ENCODE measurements at regions not wholly inside any gene's neighbourhood (a gene's known extent, or its start where the extent isn't known, plus 50 kb on each side); places are given as distances from the start of the nearest gene placed in this dataset.

DNA sequence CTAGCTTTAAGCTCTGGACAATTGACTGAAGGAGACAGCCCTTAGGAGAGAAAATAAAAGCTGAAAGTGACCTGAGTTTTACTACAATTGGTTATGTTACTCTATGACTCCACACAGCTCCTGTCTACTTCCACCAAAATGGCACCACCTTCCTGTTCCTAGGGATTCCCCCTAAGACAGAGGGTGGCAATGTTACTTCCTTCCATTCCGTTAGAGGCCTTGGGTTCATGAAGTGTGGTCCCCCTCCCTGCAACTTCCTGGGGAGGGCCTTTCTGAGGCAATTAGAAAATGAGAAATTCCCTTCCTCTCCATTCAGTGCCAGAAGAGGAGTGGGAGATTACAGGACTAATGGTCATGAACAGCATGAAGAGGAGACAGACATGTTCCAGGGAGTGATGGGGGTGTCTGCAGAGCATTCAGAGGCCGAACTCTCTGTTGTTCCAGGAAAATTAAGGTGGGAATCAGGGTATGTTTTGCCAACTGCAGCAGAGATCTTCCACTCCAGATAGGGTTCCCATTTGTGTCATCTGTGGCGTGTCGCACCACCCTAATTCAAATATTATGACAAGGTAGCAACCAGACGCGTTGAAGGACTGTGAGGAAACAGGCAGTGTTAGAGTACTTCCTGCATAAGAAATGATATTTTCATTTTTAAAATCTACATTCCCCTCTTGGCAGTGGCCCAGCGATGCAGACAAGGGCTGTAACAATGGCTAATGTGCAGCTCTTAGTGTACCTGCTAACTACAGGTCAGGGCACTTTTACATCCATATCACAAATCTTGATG lies 53.1 kb upstream of the TRIM67 start:
- Histone ChIP-seq H3K27me3 (ENCODE audit: control insufficient read depth, insufficient read depth, low read length) (peaks cover 3% of the 10 kb centered on the region), H3K9me3 (ENCODE audit: control insufficient read depth, low read depth, low read length) (no peaks in the 10 kb centered on the region), H3K36me3 (ENCODE audit: control insufficient read depth, insufficient read depth, low read length) (no peaks in the 10 kb centered on the region), H3K4me3 (ENCODE audit: low read length) (no peak overlapping the region), H3K4me1 (ENCODE audit: control insufficient read depth, insufficient read depth, low read length) (no peaks in the 10 kb centered on the region), H3K27ac (ENCODE audit: low read length) (no peak overlapping the region)
- WGBS (ENCODE audit: insufficient coverage, low lambda C conversion rate), result 90% methylated on average over 2 of the region's 7 CpGs
- no peak for DNase-seq

DNA sequence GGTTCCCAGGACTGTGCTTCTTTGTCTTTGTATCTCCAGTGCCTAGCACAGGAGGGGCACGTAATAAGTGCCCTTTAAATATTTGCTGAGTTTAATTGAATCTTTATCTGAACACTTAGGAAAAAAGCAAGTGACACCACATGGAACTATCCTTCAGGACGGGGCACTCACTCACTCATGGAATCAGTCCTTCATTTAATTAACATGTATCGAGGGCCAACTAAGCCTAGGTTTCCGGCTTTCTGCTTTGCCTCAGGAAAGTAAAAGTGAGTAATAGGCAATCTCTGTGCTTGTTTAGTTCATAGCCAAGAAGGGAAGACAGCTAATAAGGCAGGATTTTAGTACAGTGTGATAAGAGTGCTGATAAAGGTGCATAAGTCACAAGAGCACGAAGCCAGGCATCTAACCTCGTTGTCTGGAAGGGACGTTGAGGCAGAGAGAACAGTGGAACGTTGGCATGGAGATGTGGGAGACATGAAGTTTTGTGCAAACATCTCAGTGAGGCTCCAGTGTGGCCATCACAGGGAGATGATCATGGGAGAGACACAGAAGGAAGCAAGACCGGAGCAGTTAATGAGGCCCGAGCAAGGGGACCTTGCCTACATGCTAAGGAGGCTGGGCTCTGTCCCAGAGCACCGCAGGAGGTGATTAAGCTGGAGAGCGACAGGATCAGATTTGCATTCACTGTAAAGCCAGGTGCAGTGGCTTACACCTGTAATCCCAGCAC lies 54.1 kb upstream of the TRIM67 start:
- Histone ChIP-seq H3K36me3 (ENCODE audit: control insufficient read depth, insufficient read depth, low read length) (no peaks in the 10 kb centered on the region), H3K27ac (ENCODE audit: low read length) (no peak overlapping the region), H3K27me3 (ENCODE audit: control insufficient read depth, insufficient read depth, low read length) (peaks cover 8% of the 10 kb centered on the region), H3K4me3 (ENCODE audit: low read length) (no peak overlapping the region), H3K4me1 (ENCODE audit: control insufficient read depth, insufficient read depth, low read length) (no peaks in the 10 kb centered on the region), H3K9me3 (ENCODE audit: control insufficient read depth, low read depth, low read length) (no peaks in the 10 kb centered on the region)
- WGBS (ENCODE audit: insufficient coverage, low lambda C conversion rate), result no CpG with 5 or more reads among the region's 12 CpGs
- DNase-seq, result no peak

DNA sequence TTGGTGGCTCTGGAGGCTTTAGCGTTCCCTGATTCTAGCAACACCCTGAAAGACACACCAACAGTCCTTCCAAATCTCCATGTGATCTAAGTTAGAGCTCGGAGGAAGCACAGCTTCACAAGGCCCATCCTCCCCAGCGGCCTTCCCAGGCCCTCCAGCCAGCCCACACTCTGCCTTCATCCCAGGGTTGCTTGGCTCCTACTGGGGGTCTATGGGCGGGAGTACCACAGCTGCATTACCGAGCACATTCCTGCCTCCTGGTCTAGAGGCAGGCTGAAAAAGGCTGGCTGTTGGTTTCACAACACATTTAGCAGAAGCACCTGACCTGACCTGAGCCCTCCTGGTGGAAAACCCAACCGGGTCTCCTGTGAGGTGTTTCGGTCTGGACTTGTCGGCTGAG lies 54.7 kb upstream of the TRIM67 start:
- peaks cover 8% of the 10 kb centered on the region for H3K27me3 ChIP-seq (ENCODE audit: control insufficient read depth, insufficient read depth, low read length)
- no peak for DNase-seq
- no peaks in the 10 kb centered on the region for H3K36me3 ChIP-seq (ENCODE audit: control insufficient read depth, insufficient read depth, low read length)
- H3K4me1 ChIP-seq (ENCODE audit: control insufficient read depth, insufficient read depth, low read length), result no peaks in the 10 kb centered on the region
- no peaks in the 10 kb centered on the region for H3K9me3 ChIP-seq (ENCODE audit: control insufficient read depth, low read depth, low read length)
- H3K27ac ChIP-seq (ENCODE audit: low read length), result no peak overlapping the region
- no CpG with 5 or more reads among the region's 8 CpGs for WGBS (ENCODE audit: insufficient coverage, low lambda C conversion rate)
- no peak overlapping the region for H3K4me3 ChIP-seq (ENCODE audit: low read length)

DNA sequence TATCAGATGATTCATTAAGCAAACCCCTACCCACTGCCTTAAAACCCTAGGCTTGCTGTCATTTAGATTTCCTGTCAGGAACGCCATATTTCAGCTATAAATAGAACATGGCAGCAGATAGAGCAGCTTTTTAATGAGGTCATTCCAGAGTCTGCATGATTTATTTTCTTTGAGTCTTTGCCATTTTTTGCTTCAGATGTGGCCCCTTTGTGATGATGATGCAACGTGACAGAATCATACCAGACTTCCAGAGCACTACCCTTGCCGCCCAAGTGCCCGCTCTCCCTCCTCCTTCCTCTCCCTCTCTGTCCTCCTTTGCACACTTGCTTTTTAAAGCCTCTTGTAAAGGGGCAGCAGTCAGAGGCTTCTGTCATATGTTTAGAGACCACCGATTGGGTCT lies 55.5 kb upstream of the TRIM67 start:
- Histone ChIP-seq H3K27ac (ENCODE audit: low read length) (no peak overlapping the region), H3K9me3 (ENCODE audit: control insufficient read depth, low read depth, low read length) (no peaks in the 10 kb centered on the region), H3K4me1 (ENCODE audit: control insufficient read depth, insufficient read depth, low read length) (no peaks in the 10 kb centered on the region), H3K36me3 (ENCODE audit: control insufficient read depth, insufficient read depth, low read length) (no peaks in the 10 kb centered on the region), H3K27me3 (ENCODE audit: control insufficient read depth, insufficient read depth, low read length) (peaks cover 8% of the 10 kb centered on the region), H3K4me3 (ENCODE audit: low read length) (no peak overlapping the region)
- DNase-seq, result no peak
- WGBS (ENCODE audit: insufficient coverage, low lambda C conversion rate), result no CpG with 5 or more reads among the region's 5 CpGs

DNA sequence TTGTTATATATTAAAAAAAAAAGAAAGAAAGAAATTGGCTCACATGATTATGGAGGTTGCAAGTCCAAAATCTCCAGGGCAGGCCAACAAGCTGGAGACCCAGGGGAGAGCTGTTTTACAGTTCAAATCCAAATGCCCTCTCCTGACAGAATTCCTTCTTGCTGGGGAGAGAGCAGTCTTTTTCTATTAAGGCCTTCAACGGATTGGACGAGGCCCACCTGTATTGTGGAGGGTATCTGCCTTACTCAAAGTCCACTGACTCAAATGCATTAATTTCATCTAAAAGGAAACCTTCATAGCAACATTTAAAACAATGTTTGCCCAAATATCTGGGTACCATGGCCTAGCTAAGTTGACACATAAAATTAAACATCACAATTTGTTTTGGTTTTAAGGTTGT lies 56.9 kb upstream of the TRIM67 start:
- no peaks in the 10 kb centered on the region for H3K36me3 ChIP-seq (ENCODE audit: control insufficient read depth, insufficient read depth, low read length)
- H3K4me3 ChIP-seq (ENCODE audit: low read length), result no peak overlapping the region
- H3K27me3 ChIP-seq (ENCODE audit: control insufficient read depth, insufficient read depth, low read length), result peaks cover 8% of the 10 kb centered on the region
- no CpG with 5 or more reads among the region's 2 CpGs for WGBS (ENCODE audit: insufficient coverage, low lambda C conversion rate)
- H3K4me1 ChIP-seq (ENCODE audit: control insufficient read depth, insufficient read depth, low read length), result no peaks in the 10 kb centered on the region
- DNase-seq, result no peak
- no peak overlapping the region for H3K27ac ChIP-seq (ENCODE audit: low read length)
- H3K9me3 ChIP-seq (ENCODE audit: control insufficient read depth, low read depth, low read length), result no peaks in the 10 kb centered on the region

DNA sequence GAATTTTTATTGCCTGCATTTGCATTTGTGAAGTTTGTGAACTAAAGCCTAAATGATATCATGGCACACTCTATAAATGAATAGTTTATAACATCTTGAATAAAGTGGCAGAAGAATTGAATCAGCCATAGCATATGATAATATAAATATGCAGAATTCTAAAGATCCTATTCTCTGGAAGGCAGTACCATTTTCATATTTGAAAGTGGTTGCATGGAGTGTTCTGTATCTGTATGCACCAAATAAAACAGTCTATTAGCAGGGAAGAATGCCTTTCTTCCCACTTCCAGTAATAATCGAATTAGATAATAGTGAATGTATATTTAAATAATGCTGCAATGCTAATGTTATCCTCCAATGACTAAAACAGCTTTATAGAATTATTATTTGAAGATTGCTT lies 57.9 kb upstream of the TRIM67 start:
- Histone ChIP-seq H3K4me3 (ENCODE audit: low read length) (no peak overlapping the region), H3K27me3 (ENCODE audit: control insufficient read depth, insufficient read depth, low read length) (peaks cover 8% of the 10 kb centered on the region), H3K9me3 (ENCODE audit: control insufficient read depth, low read depth, low read length) (no peaks in the 10 kb centered on the region), H3K27ac (ENCODE audit: low read length) (no peak overlapping the region), H3K36me3 (ENCODE audit: control insufficient read depth, insufficient read depth, low read length) (no peaks in the 10 kb centered on the region), H3K4me1 (ENCODE audit: control insufficient read depth, insufficient read depth, low read length) (no peaks in the 10 kb centered on the region)
- WGBS (ENCODE audit: insufficient coverage, low lambda C conversion rate), result no CpG with 5 or more reads among the region's 1 CpG
- no peak for DNase-seq

DNA sequence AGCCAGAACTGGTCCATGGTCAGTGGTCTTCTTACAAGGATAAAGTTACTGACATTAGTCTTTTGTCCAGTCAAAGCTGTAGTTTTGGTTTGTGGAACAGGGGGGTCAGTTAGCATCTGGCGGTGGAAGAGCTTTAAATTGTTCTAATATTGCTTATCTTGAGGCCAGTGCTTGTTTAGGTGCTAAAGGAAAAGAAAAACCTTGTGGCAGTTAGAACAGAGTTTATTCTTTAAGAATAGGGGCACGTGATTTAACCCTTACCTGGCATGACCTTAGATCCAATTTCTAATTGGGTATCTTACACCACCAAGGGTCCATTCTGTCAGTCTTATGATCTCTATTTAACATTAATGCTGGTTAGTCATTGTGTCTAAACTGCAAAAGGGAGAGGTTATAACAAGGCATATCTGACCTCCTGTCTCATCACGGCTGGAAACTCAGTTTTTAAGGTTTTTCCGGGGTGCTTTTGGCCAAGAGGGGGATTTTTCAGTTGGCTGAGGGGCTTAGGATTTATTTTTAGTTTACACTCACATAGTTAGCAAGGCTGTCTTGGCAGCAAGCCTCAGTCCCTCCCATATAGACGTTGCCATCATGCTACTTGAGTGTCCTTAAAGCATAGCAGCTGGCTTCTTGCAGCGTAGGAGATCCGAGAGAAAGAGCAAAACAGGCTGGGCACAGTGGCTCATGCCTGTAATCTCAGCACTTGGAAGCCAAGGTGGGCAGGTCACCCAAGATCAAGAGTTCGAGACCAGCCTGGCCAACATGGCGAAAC lies 60.1 kb upstream of the FAM89A start:
- H3K4me1 ChIP-seq (ENCODE audit: control insufficient read depth, insufficient read depth, low read length), result no peaks in the 10 kb centered on the region
- peaks cover 14% of the 10 kb centered on the region for H3K27me3 ChIP-seq (ENCODE audit: control insufficient read depth, insufficient read depth, low read length)
- WGBS (ENCODE audit: insufficient coverage, low lambda C conversion rate), result no CpG with 5 or more reads among the region's 9 CpGs
- no peaks in the 10 kb centered on the region for H3K36me3 ChIP-seq (ENCODE audit: control insufficient read depth, insufficient read depth, low read length)
- H3K4me3 ChIP-seq (ENCODE audit: low read length), result no peak overlapping the region
- no peak overlapping the region for H3K27ac ChIP-seq (ENCODE audit: low read length)
- DNase-seq, result peak in 1 of 2 donors; percentile 6
- no peaks in the 10 kb centered on the region for H3K9me3 ChIP-seq (ENCODE audit: control insufficient read depth, low read depth, low read length)

DNA sequence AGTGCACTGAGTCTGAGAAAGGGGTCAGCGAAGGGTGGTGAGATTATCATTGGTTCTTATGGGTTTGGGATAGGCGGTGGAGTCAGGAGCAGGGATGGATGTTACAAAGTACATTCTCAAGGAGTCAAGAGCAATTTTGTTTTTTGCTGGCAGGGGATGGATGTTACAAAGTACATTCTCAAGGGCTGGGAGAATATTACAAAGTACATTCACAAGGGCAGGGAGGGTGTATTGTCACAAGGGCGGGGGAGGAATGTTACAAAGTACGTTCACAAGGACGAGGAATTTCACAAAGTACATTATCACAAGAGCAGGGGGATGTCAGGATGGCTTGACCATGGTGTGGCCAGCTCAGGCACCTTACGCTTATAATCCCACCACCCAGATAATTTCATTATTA lies 59.3 kb upstream of the FAM89A start:
- Histone ChIP-seq H3K27ac (ENCODE audit: low read length) (no peak overlapping the region), H3K4me1 (ENCODE audit: control insufficient read depth, insufficient read depth, low read length) (no peaks in the 10 kb centered on the region), H3K4me3 (ENCODE audit: low read length) (no peak overlapping the region), H3K9me3 (ENCODE audit: control insufficient read depth, low read depth, low read length) (no peaks in the 10 kb centered on the region), H3K27me3 (ENCODE audit: control insufficient read depth, insufficient read depth, low read length) (peaks cover 14% of the 10 kb centered on the region), H3K36me3 (ENCODE audit: control insufficient read depth, insufficient read depth, low read length) (no peaks in the 10 kb centered on the region)
- no CpG with 5 or more reads among the region's 6 CpGs for WGBS (ENCODE audit: insufficient coverage, low lambda C conversion rate)
- DNase-seq, result no peak

DNA sequence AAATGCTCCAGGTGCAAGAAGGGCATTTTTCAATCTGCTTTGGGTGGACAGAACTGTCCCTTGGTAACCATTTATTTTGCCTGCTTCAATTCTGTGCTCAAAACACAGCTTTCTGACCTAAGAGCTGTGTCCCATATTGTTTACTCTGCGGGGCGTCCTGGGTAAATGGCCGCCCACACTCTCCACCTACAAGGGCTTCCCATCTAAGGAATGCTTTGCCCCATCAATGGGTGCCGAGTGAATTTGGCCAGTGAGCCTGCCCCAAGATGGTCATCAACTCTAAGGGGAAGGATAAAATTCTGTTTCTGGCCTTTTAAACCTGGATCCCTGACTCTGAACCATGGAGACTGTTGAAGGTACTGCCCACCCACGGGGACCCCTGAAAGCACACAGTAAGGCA lies 55.5 kb upstream of the FAM89A start:
- Histone ChIP-seq H3K27me3 (ENCODE audit: control insufficient read depth, insufficient read depth, low read length) (peaks cover 10% of the 10 kb centered on the region), H3K36me3 (ENCODE audit: control insufficient read depth, insufficient read depth, low read length) (no peaks in the 10 kb centered on the region), H3K4me3 (ENCODE audit: low read length) (no peak overlapping the region), H3K27ac (ENCODE audit: low read length) (no peak overlapping the region), H3K4me1 (ENCODE audit: control insufficient read depth, insufficient read depth, low read length) (no peaks in the 10 kb centered on the region), H3K9me3 (ENCODE audit: control insufficient read depth, low read depth, low read length) (no peaks in the 10 kb centered on the region)
- 80% methylated on average over 1 of the region's 5 CpGs for WGBS (ENCODE audit: insufficient coverage, low lambda C conversion rate)
- no peak for DNase-seq

DNA sequence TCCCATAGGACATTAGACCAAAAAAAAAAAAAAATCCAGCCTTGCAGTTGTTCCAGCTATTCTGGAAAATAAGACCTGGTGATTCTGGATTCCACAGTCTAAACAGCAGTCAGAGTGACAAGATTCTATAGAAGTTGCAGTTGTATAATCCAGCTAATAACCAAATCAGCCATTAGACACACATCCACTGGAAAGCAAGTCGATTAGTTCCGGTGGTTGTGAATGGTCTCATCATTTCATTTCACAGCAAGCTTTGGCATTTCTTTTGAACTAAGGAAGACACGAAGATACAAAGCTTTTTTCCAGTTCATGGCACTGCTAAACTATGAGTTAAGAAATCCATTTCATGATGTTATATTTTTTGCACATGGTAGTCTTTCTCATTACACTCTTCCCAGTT lies 54.4 kb upstream of the FAM89A start:
- no CpG with 5 or more reads among the region's 3 CpGs for WGBS (ENCODE audit: insufficient coverage, low lambda C conversion rate)

More for the DNA sequence above, 54.4 kb upstream of the FAM89A start:
- Histone ChIP-seq H3K4me1 (ENCODE audit: control insufficient read depth, insufficient read depth, low read length) (no peaks in the 10 kb centered on the region), H3K27ac (ENCODE audit: low read length) (no peak overlapping the region), H3K27me3 (ENCODE audit: control insufficient read depth, insufficient read depth, low read length) (peaks cover 10% of the 10 kb centered on the region), H3K9me3 (ENCODE audit: control insufficient read depth, low read depth, low read length) (no peaks in the 10 kb centered on the region), H3K4me3 (ENCODE audit: low read length) (no peak overlapping the region), H3K36me3 (ENCODE audit: control insufficient read depth, insufficient read depth, low read length) (no peaks in the 10 kb centered on the region)
- DNase-seq, result no peak

All from large intestine (tissue), 3 donors.